GM19239 (cell line): ENCODE measurements at regions not wholly inside any gene's neighbourhood (a gene's known extent, or its start where the extent isn't known, plus 50 kb on each side); places are given as distances from the start of the nearest gene placed in this dataset.

Experiments used
- DNase-seq: peaks from one replicate; pipeline ENCODE4 v3.0.0; 2011; ENCODE audit warnings: low spot score; ENCODE audit not compliant: insufficient read length
- FAIRE-seq: peaks from 2 replicates; lab custom pipeline; 2011; peaks lifted over from hg19 to GRCh38; lab: Jason Lieb, UNC

- no peak for FAIRE-seq
Observed at GRCh38 chrY:17238406-17238805, 641.6 kb downstream of the CDY2B start.

GRCh38 chrY:17235769-17236168 is 644.3 kb downstream of the CDY2B start:
- FAIRE-seq (no peak), DNase-seq (no peak)

More at GRCh38 chrY:17238406-17238805, 641.6 kb downstream of the CDY2B start:
- no peak for DNase-seq

- DNase-seq = no peak
- no peak for FAIRE-seq
Observed at GRCh38 chrY:17233435-17234109, 646.4 kb downstream of the CDY2B start.

- DNase-seq (no peak), FAIRE-seq (no peak)
Observed at GRCh38 chrY:17231994-17232393, 648.0 kb downstream of the CDY2B start.

- DNase-seq = no peak
- no peak for FAIRE-seq
Observed at GRCh38 chrY:17223502-17223901, 656.5 kb downstream of the CDY2B start.

- FAIRE-seq = no peak
Observed at GRCh38 chrY:17202395-17202794, 677.6 kb downstream of the CDY2B start.

GRCh38 chrY:17184299-17184698 is 695.7 kb downstream of the CDY2B start:
- FAIRE-seq = no peak
- no peak for DNase-seq

More at GRCh38 chrY:17202395-17202794, 677.6 kb downstream of the CDY2B start:
- no peak for DNase-seq

GRCh38 chrY:17166881-17167280 is 713.1 kb downstream of the CDY2B start:
- DNase-seq (no peak), FAIRE-seq (no peak)

- no peak for FAIRE-seq
Observed at GRCh38 chrY:17122166-17122565, 757.9 kb downstream of the CDY2B start.

GRCh38 chrY:17085303-17085702 is 794.7 kb downstream of the CDY2B start:
- FAIRE-seq = no peak
- no peak for DNase-seq

More at GRCh38 chrY:17122166-17122565, 757.9 kb downstream of the CDY2B start:
- DNase-seq = no peak

- FAIRE-seq = no peak
Observed at GRCh38 chrY:17079887-17080286, 800.1 kb downstream of the CDY2B start.

GRCh38 chrY:17067307-17067706 is 812.7 kb downstream of the CDY2B start:
- FAIRE-seq = no peak
- DNase-seq = no peak

More at GRCh38 chrY:17079887-17080286, 800.1 kb downstream of the CDY2B start:
- DNase-seq = no peak

GRCh38 chrY:17053041-17053440 is 827.0 kb downstream of the CDY2B start:
- FAIRE-seq (no peak), DNase-seq (no peak)

GRCh38 chrY:17050374-17050773 is 829.6 kb downstream of the CDY2B start:
- DNase-seq = no peak
- no peak for FAIRE-seq

GRCh38 chrY:17045124-17045523 is 834.9 kb downstream of the CDY2B start:
- DNase-seq = no peak

GRCh38 chrY:17044723-17045122 is 835.3 kb downstream of the CDY2B start:
- no peak for FAIRE-seq
- DNase-seq = no peak

More at GRCh38 chrY:17045124-17045523, 834.9 kb downstream of the CDY2B start:
- FAIRE-seq = no peak

- DNase-seq = no peak
Observed at GRCh38 chrY:17044272-17044671, 835.7 kb downstream of the CDY2B start.

GRCh38 chrY:17038439-17038838 is 841.6 kb downstream of the CDY2B start:
- FAIRE-seq (no peak), DNase-seq (no peak)

More at GRCh38 chrY:17044272-17044671, 835.7 kb downstream of the CDY2B start:
- FAIRE-seq = no peak

GRCh38 chrY:17018126-17018525 is 861.9 kb downstream of the CDY2B start:
- DNase-seq (no peak), FAIRE-seq (no peak)

- no peak for FAIRE-seq
- DNase-seq = no peak
Observed at GRCh38 chrY:16993551-16993950, 886.5 kb downstream of the CDY2B start.

GRCh38 chrY:16981776-16982175 is 898.2 kb downstream of the CDY2B start:
- FAIRE-seq (no peak), DNase-seq (no peak)

- DNase-seq (no peak), FAIRE-seq (no peak)
Observed at GRCh38 chrY:16959071-16959470, 920.9 kb downstream of the CDY2B start.
